HG03520 (cell line): ENCODE measurements at regions not wholly inside any gene's neighbourhood (a gene's known extent, or its start where the extent isn't known, plus 50 kb on each side); places are given as distances from the start of the nearest gene placed in this dataset.

Experiments used
- ATAC-seq: cut with Tn5 transposase; IDR thresholded peaks from one replicate; pipeline ENCODE4 v1.9.1; 2021; ENCODE audit warnings: mild to moderate bottlenecking, moderate library complexity; ENCODE audit not compliant: unreplicated experiment

GRCh38 chr10:84993251-84994035, 665.1 kb downstream of the CCSER2 start:
- ATAC-seq: no peak

- no peak for ATAC-seq
Observed at GRCh38 chr10:84994722-84995121, 666.3 kb downstream of the CCSER2 start.

- ATAC-seq: no peak
Observed at GRCh38 chr10:84996580-84996979, 668.2 kb downstream of the CCSER2 start.

- no peak for ATAC-seq
Observed at GRCh38 chr10:84997870-84998269, 669.5 kb downstream of the CCSER2 start.

- ATAC-seq: no peak
Observed at GRCh38 chr10:84999929-85000328, 671.5 kb downstream of the CCSER2 start.

GRCh38 chr10:85003083-85003482, 674.7 kb downstream of the CCSER2 start:
- no peak for ATAC-seq

GRCh38 chr10:85008488-85009184, 680.2 kb downstream of the CCSER2 start:
- ATAC-seq: no peak

GRCh38 chr10:85012305-85012704, 683.9 kb downstream of the CCSER2 start:
- no peak for ATAC-seq

GRCh38 chr10:85026878-85027467, 698.6 kb downstream of the CCSER2 start:
- no peak for ATAC-seq

- ATAC-seq: no peak
Observed at GRCh38 chr10:85032981-85033380, 704.6 kb downstream of the CCSER2 start.

- ATAC-seq: no peak
Observed at GRCh38 chr10:85036661-85037060, 708.3 kb downstream of the CCSER2 start.

GRCh38 chr10:85039311-85039710, 710.9 kb downstream of the CCSER2 start:
- ATAC-seq: no peak

- ATAC-seq: no peak
Observed at GRCh38 chr10:85043207-85043606, 714.8 kb downstream of the CCSER2 start.

- ATAC-seq: no peak
Observed at GRCh38 chr10:85045046-85045445, 716.7 kb downstream of the CCSER2 start.

GRCh38 chr10:85047170-85047834, 718.9 kb downstream of the CCSER2 start:
- ATAC-seq: no peak

GRCh38 chr10:85047979-85048378, 719.6 kb downstream of the CCSER2 start:
- no peak for ATAC-seq

GRCh38 chr10:85048644-85049043, 720.3 kb downstream of the CCSER2 start:
- no peak for ATAC-seq

GRCh38 chr10:85060944-85061343, 732.6 kb downstream of the CCSER2 start:
- ATAC-seq: no peak

GRCh38 chr10:85061401-85061800, 733.0 kb downstream of the CCSER2 start:
- ATAC-seq: no peak

GRCh38 chr10:85067955-85068354, 739.6 kb downstream of the CCSER2 start:
- ATAC-seq: no peak

GRCh38 chr10:85080934-85081333, 752.5 kb downstream of the CCSER2 start:
- ATAC-seq: no peak
